A673 (cell line): ENCODE measurements at regions not wholly inside any gene's neighbourhood (a gene's known extent, or its start where the extent isn't known, plus 50 kb on each side); places are given as distances from the start of the nearest gene placed in this dataset.

ENCODE experiments used
- BruUV-seq: library from RNA; stranded (reverse); fragments of 400-500 nt; replicated peaks from 2 replicates; lab custom pipeline; 2021; lab: Mats Ljungman, UMichigan
- CTCF ChIA-PET: fragments of 300-600 bp; sonication (Branson Sonifier 250); formaldehyde crosslinking; loops from one replicate; lab custom pipeline; 2022; ENCODE audit warnings: antibody characterized with exemption; lab: Charles Lee
- POLR2A ChIA-PET: fragments of 300-600 bp; sonication (Branson Sonifier 250); formaldehyde crosslinking; loops from one replicate; lab custom pipeline; 2022; ENCODE audit warnings: antibody characterized with exemption; ENCODE audit not compliant: low non-redundant PET; lab: Charles Lee
- DNase-seq: peaks from one replicate; pipeline ENCODE4 v3.0.0-alpha.2; 2015; ENCODE audit warnings: low spot score
- H3K27ac ChIP-seq: fragments of 200-600 bp; sonication (generic); 2 replicates; pipeline ENCODE4 v1.5.1; 2016; ENCODE audit warnings: mixed run types, low read depth, mild to moderate bottlenecking, mixed read lengths, antibody characterized with exemption, low read length; ENCODE audit not compliant: poor library complexity, severe bottlenecking
- H3K27me3 ChIP-seq: fragments of 200-600 bp; sonication (generic); replicated peaks from 2 replicates; pipeline ENCODE4 v1.6.1; 2017; ENCODE audit warnings: mixed run types, low read depth, mild to moderate bottlenecking, mixed read lengths, antibody characterized with exemption, low read length; ENCODE audit not compliant: insufficient read depth, poor library complexity
- H3K36me3 ChIP-seq: fragments of 200-600 bp; sonication (generic); 2 replicates; pipeline ENCODE4 v1.6.1; 2016; ENCODE audit warnings: mixed run types, mild to moderate bottlenecking, mixed read lengths, antibody characterized with exemption, low read length; ENCODE audit not compliant: insufficient read depth, poor library complexity, severe bottlenecking
- H3K4me1 ChIP-seq: fragments of 200-600 bp; sonication (generic); 2 replicates; pipeline ENCODE4 v1.6.1; 2017; ENCODE audit warnings: mixed run types, mild to moderate bottlenecking, mixed read lengths, antibody characterized with exemption, low read length; ENCODE audit not compliant: insufficient read depth, poor library complexity, severe bottlenecking
- H3K4me3 ChIP-seq: fragments of 200-600 bp; sonication (generic); 2 replicates; pipeline ENCODE4 v1.5.1; 2016; ENCODE audit warnings: low read depth, mixed run types, mild to moderate bottlenecking, mixed read lengths, low read length; ENCODE audit not compliant: poor library complexity, severe bottlenecking
- H3K9me3 ChIP-seq: fragments of 200-600 bp; sonication (generic); 2 replicates; pipeline ENCODE4 v1.6.1; 2016; ENCODE audit warnings: mixed run types, low read depth, mild to moderate bottlenecking, mixed read lengths, antibody characterized with exemption, low read length; ENCODE audit not compliant: poor library complexity, severe bottlenecking
- EZH2 ChIP-seq: fragments of 200-600 bp; sonication (generic); IDR thresholded peaks from 2 replicates; pipeline ENCODE4 v1.6.1; 2017; ENCODE audit warnings: borderline replicate concordance, low read depth, mild to moderate bottlenecking, mixed read lengths, antibody characterized with exemption, low read length; ENCODE audit not compliant: poor library complexity, severe bottlenecking
- intact Hi-C: fragments of 100-400 bp; cut with micrococcal nuclease; formaldehyde crosslinking; loops from one replicate; pipeline ENCODE4 v1.10.0; 2022; ENCODE audit not compliant: unreplicated experiment
- TF ChIP-seq, protein P1 (sequence below): fragments of 300-800, 200-600 bp; sonication (generic); conservative IDR thresholded peaks from 2 replicates; pipeline ENCODE4 v1.5.1; 2017; ENCODE audit warnings: low read depth, mild to moderate bottlenecking, antibody characterized with exemption, low read length, moderate library complexity, mixed read lengths

DNA sequence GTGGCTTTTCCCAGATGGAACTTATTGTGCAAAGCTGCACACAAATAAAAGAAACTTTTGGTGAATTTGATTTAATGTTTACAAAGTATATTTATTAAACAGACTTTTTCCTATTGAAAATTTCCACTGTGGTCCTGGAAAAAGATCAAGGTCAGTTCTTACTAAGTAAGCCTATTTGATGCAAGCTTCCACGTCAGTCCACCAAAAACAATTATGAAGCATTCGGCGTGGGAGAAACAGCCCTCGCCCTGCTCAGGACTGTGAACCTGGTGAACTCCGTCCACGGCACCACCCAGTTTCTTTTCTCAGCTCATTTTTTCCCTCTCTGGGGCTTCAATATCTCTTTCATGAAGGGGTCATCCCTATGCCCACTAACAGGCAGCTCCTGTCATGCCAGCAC lies 149.8 kb downstream of the EFNB2 start:
- no TSS peak for BruUV-seq
- ChIA-PET POLR2A (no interaction called here), CTCF (no interaction called here)
- TF ChIP-seq, protein P1, sequence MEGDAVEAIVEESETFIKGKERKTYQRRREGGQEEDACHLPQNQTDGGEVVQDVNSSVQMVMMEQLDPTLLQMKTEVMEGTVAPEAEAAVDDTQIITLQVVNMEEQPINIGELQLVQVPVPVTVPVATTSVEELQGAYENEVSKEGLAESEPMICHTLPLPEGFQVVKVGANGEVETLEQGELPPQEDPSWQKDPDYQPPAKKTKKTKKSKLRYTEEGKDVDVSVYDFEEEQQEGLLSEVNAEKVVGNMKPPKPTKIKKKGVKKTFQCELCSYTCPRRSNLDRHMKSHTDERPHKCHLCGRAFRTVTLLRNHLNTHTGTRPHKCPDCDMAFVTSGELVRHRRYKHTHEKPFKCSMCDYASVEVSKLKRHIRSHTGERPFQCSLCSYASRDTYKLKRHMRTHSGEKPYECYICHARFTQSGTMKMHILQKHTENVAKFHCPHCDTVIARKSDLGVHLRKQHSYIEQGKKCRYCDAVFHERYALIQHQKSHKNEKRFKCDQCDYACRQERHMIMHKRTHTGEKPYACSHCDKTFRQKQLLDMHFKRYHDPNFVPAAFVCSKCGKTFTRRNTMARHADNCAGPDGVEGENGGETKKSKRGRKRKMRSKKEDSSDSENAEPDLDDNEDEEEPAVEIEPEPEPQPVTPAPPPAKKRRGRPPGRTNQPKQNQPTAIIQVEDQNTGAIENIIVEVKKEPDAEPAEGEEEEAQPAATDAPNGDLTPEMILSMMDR: no peak
- TF ChIP-seq EZH2: no peak
- H3K4me3 ChIP-seq: no peak overlapping the region
- H3K4me1 ChIP-seq: no peaks in the 10 kb centered on the region
- no peaks in the 10 kb centered on the region for H3K27me3 ChIP-seq
- intact Hi-C loops: no loop called here
- H3K27ac ChIP-seq: no peak overlapping the region
- no peaks in the 10 kb centered on the region for H3K9me3 ChIP-seq
- no peaks in the 10 kb centered on the region for H3K36me3 ChIP-seq
- DNase-seq: no peak

DNA sequence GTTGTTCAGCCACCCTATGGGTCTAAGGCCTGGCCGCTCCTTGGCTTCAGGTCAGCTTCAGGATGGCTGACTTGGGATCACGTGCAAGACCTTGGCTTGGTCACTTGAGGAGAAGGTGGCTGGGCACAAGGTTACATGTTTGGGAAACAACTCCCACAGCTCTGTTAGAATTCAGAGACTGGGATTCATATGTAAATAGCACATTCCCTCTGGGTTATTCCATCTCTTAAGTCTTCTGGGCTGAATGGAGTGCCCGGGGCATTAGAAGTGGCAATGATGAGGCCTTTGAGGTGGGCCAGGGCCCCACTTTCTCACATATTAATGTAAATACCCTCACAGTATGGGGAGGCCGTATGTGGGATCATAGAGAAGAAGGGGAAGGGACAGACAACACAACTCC lies 150.9 kb downstream of the EFNB2 start:
- no peak overlapping the region for H3K27ac ChIP-seq
- CTCF ChIA-PET: no interaction called here
- H3K27me3 ChIP-seq: no peaks in the 10 kb centered on the region
- no peaks in the 10 kb centered on the region for H3K36me3 ChIP-seq
- POLR2A ChIA-PET: no interaction called here
- no TSS peak for BruUV-seq
- no peak for TF ChIP-seq EZH2
- TF ChIP-seq, protein P1: no peak
- no peak for DNase-seq
- intact Hi-C loops: no loop called here
- no peak overlapping the region for H3K4me3 ChIP-seq
- no peaks in the 10 kb centered on the region for H3K4me1 ChIP-seq
- no peaks in the 10 kb centered on the region for H3K9me3 ChIP-seq

GRCh38 chr13:106383791-106384190 lies 151.7 kb downstream of the EFNB2 start:
- BruUV-seq: no TSS peak
- no peak for TF ChIP-seq EZH2
- TF ChIP-seq, protein P1: no peak
- no peak overlapping the region for H3K27ac ChIP-seq
- POLR2A ChIA-PET: no interaction called here
- no peaks in the 10 kb centered on the region for H3K4me1 ChIP-seq
- no peaks in the 10 kb centered on the region for H3K36me3 ChIP-seq
- H3K9me3 ChIP-seq: no peaks in the 10 kb centered on the region
- CTCF ChIA-PET: no interaction called here
- no peak for DNase-seq
- intact Hi-C loops: no loop called here
- no peak overlapping the region for H3K4me3 ChIP-seq
- H3K27me3 ChIP-seq: no peaks in the 10 kb centered on the region
